Spleen (tissue), 7 donors: ENCODE measurements at regions not wholly inside any gene's neighbourhood (a gene's known extent, or its start where the extent isn't known, plus 50 kb on each side); places are given as distances from the start of the nearest gene placed in this dataset.

Source experiments
- CTCF ChIP-seq, 11 experiments: fragments of 200-600 bp in 7 of 11; fragments of 450-650 bp in 4 of 11; sonication (generic) in 4 of 11; IDR thresholded peaks in 8 of 11; conservative IDR thresholded peaks in 3 of 11; 1 replicate in 7 of 11; 2 replicates in 4 of 11; pipeline versions ENCODE4 v1.4.0 to v1.8.0; 2016 to 2021; ENCODE audit warnings: antibody characterized with exemption in 11 of 11, inconsistent platforms in 4 of 11, mild to moderate bottlenecking in 1 of 11
- POLR2A ChIP-seq, 3 donors: fragments of 450-650 bp; IDR thresholded peaks; one replicate each; pipeline ENCODE4 v1.5.1; 2017; ENCODE audit warnings: antibody characterized with exemption in 3 of 3, mild to moderate bottlenecking in 1 of 3
- donor health status: DM: no; HTN: no; CAD: no; lungs with moderate emphysema.
- donor health status: DM: no; HTN: no; CAD: no.
- donor health status: DM: no; HTN: no; CAD: no.

GRCh38 chr3:53426918-53427317, 67.5 kb upstream of the CACNA1D start:
- no peak for TF ChIP-seq POLR2A (IDR thresholded peaks at IDR 0.05)
- peak in 3 of 11 experiments; percentile 9 to 25 (median 22) for TF ChIP-seq CTCF (IDR thresholded peaks at IDR 0.05 in 8 of 11, conservative IDR thresholded peaks at IDR 0.05 in 3 of 11)
